AG10803 (cell line): ENCODE measurements at regions not wholly inside any gene's neighbourhood (a gene's known extent, or its start where the extent isn't known, plus 50 kb on each side); places are given as distances from the start of the nearest gene placed in this dataset.
A peak's percentile ranks its signal among the peaks of the same experiment; 100 is the strongest.

Source experiments
- DNase-seq: peaks from one replicate; pipeline ENCODE4 v3.0.0; 2010; ENCODE audit warnings: low read depth
- H3K4me3 ChIP-seq: 2 replicates; pipeline ENCODE4 v1.5.1; 2011; ENCODE audit warnings: mild to moderate bottlenecking, low read length, control low read depth
- CTCF ChIP-seq: conservative IDR thresholded peaks from 2 replicates; pipeline ENCODE4 v1.5.1; 2011; ENCODE audit warnings: mild to moderate bottlenecking, low read length, control low read depth, inconsistent platforms

- TF ChIP-seq CTCF: no peak
- H3K4me3 ChIP-seq: no peak overlapping the region
- DNase-seq: no peak
Measured at GRCh38 chr10:65675236-65675635, 1250.6 kb upstream of the LRRTM3 start.

- no peak for TF ChIP-seq CTCF
- H3K4me3 ChIP-seq: no peak overlapping the region
- DNase-seq: no peak
Measured at GRCh38 chr10:65684896-65685295, 1240.9 kb upstream of the LRRTM3 start.

- no peak overlapping the region for H3K4me3 ChIP-seq
- TF ChIP-seq CTCF: no peak
- no peak for DNase-seq
Measured at GRCh38 chr10:65701168-65701776, 1224.6 kb upstream of the LRRTM3 start.

- no peak for TF ChIP-seq CTCF
- no peak overlapping the region for H3K4me3 ChIP-seq
- DNase-seq: no peak
Measured at GRCh38 chr10:65708057-65708456, 1217.8 kb upstream of the LRRTM3 start.

- no peak for TF ChIP-seq CTCF
- DNase-seq: no peak
- no peak overlapping the region for H3K4me3 ChIP-seq
Measured at GRCh38 chr10:65710306-65710705, 1215.5 kb upstream of the LRRTM3 start.

- H3K4me3 ChIP-seq: no peak overlapping the region
- no peak for TF ChIP-seq CTCF
- DNase-seq: peak; percentile 3
Measured at GRCh38 chr10:65719790-65720189, 1206.0 kb upstream of the LRRTM3 start.

- no peak for TF ChIP-seq CTCF
- H3K4me3 ChIP-seq: no peak overlapping the region
- no peak for DNase-seq
Measured at GRCh38 chr10:65720901-65721300, 1204.9 kb upstream of the LRRTM3 start.
